H1 (cell line): ENCODE measurements at regions not wholly inside any gene's neighbourhood (a gene's known extent, or its start where the extent isn't known, plus 50 kb on each side); places are given as distances from the start of the nearest gene placed in this dataset.

ENCODE experiments used
- BRCA1 ChIP-seq: IDR thresholded peaks from 2 replicates; pipeline ENCODE4 v1.6.1; 2012; ENCODE audit warnings: low read depth, low read length, improper control_type of control experiment
- CTCF ChIP-seq, 3 experiments: IDR thresholded peaks; 1 replicate in 2 of 3; 2 replicates in 1 of 3; pipeline versions ENCODE4 v1.5.1 to v1.6.1; 2011; ENCODE audit warnings: low read length in 3 of 3, mild to moderate bottlenecking in 3 of 3, inconsistent platforms in 2 of 3, low read depth in 1 of 3, moderate library complexity in 1 of 3; ENCODE audit not compliant: insufficient read depth in 1 of 3; ENCODE audit errors: control extremely low read depth in 1 of 3
- EZH2 ChIP-seq: fragments of 200-600 bp; sonication (generic); IDR thresholded peaks from 2 replicates; pipeline ENCODE4 v1.7.1; 2012; ENCODE audit warnings: low read depth, mild to moderate bottlenecking, moderate library complexity, low read length, inconsistent platforms; ENCODE audit not compliant: severe bottlenecking
- POLR2A ChIP-seq, 2 experiments: IDR thresholded peaks; 1 replicate in 1 of 2; 2 replicates in 1 of 2; pipeline ENCODE4 v1.6.1; 2011; ENCODE audit warnings: low read depth in 2 of 2, low read length in 2 of 2, mild to moderate bottlenecking in 2 of 2; ENCODE audit errors: control extremely low read depth in 1 of 2
- RXRA ChIP-seq: IDR thresholded peaks from 2 replicates; pipeline ENCODE4 v1.6.1; 2011; ENCODE audit warnings: low read depth, mild to moderate bottlenecking, low read length, moderate library complexity; ENCODE audit not compliant: insufficient read depth
- YY1 ChIP-seq: IDR thresholded peaks from 2 replicates; pipeline ENCODE4 v1.6.1; 2011; ENCODE audit warnings: low read depth, mild to moderate bottlenecking, low read length
- ZNF274 ChIP-seq: IDR thresholded peaks from 2 replicates; pipeline ENCODE4 v1.7.0; 2012; ENCODE audit warnings: low read length, borderline replicate concordance; ENCODE audit errors: extremely low read depth

GRCh38 chrX:15943391-15943790, 88.8 kb upstream of the AP1S2 start:
- TF ChIP-seq EZH2 (no peak), POLR2A (IDR thresholded peaks at IDR 0.05; ENCODE audit: control extremely low read depth in 1 of 2, low read depth in 2 of 2, low read length in 2 of 2) (no peak), CTCF (IDR thresholded peaks at IDR 0.05; ENCODE audit: control extremely low read depth in 1 of 3, insufficient read depth in 1 of 3, low read depth in 1 of 3, low read length in 3 of 3) (no peak), RXRA (no peak), BRCA1 (no peak), ZNF274 (no peak), YY1 (no peak)
